GM12872 (cell line): ENCODE measurements at regions not wholly inside any gene's neighbourhood (a gene's known extent, or its start where the extent isn't known, plus 50 kb on each side); places are given as distances from the start of the nearest gene placed in this dataset.

Source experiments
- CTCF ChIP-seq: IDR thresholded peaks from 3 replicates; pipeline ENCODE4 v1.5.1; 2011; ENCODE audit warnings: low read depth, mild to moderate bottlenecking, low read length, moderate library complexity; ENCODE audit not compliant: insufficient read depth

- no peak for TF ChIP-seq CTCF
These were observed 181.0 kb upstream of the JUN start for GRCh38 chr1:58964880-58965279.

- TF ChIP-seq CTCF, result no peak
These were observed 182.5 kb upstream of the JUN start for GRCh38 chr1:58966103-58966916.

GRCh38 chr1:58966917-58967740 lies 183.3 kb upstream of the JUN start:
- TF ChIP-seq CTCF, result no peak

GRCh38 chr1:58968360-58968952 lies 184.6 kb upstream of the JUN start:
- no peak for TF ChIP-seq CTCF

GRCh38 chr1:58971629-58972140 lies 187.8 kb upstream of the JUN start:
- TF ChIP-seq CTCF, result no peak

GRCh38 chr1:58975888-58976287 lies 192.0 kb upstream of the JUN start:
- no peak for TF ChIP-seq CTCF

- TF ChIP-seq CTCF, result no peak
These were observed 192.4 kb upstream of the JUN start for GRCh38 chr1:58976294-58976693.
